ENCODE measurements at regions not wholly inside any gene's neighbourhood (a gene's known extent, or its start where the extent isn't known, plus 50 kb on each side); places are given as distances from the start of the nearest gene placed in this dataset.

- no peak for TF ChIP-seq CTCF (IDR thresholded peaks at IDR 0.05)
- TF ChIP-seq POLR2A (IDR thresholded peaks at IDR 0.05) = no peak
Measured at GRCh38 chr7:4416396-4417056, 265.6 kb upstream of the FOXK1 start.

All from Peyer's patch (tissue), 4 donors.